ENCODE measurements at regions not wholly inside any gene's neighbourhood (a gene's known extent, or its start where the extent isn't known, plus 50 kb on each side); places are given as distances from the start of the nearest gene placed in this dataset.

- no peaks in the 10 kb centered on the region for H3K4me1 ChIP-seq (ENCODE audit: control insufficient read depth, extremely low read depth, insufficient read depth, low read length)
- no TSS peak for BruUV-seq (replicated peaks)
- ChIA-PET CTCF (no interaction called here), POLR2A (no interaction called here)
- intact Hi-C loops (cut with micrococcal nuclease): no loop called here
- no peak for DNase-seq (ENCODE audit: low read depth, low spot score)
- FAIRE-seq: no peak
- H3K4me2 ChIP-seq (ENCODE audit: insufficient read depth, low read length): no peak overlapping the region
- no peaks in the 10 kb centered on the region for H3K9me1 ChIP-seq (replicated peaks; ENCODE audit: control insufficient read depth, extremely low read depth, insufficient read depth, low read length)
- no peaks in the 10 kb centered on the region for H3K27me3 ChIP-seq (ENCODE audit: control insufficient read depth in 2 of 2, insufficient read depth in 2 of 2, low read length in 2 of 2)
- peaks cover 3% of the 10 kb centered on the region for H3K9me3 ChIP-seq (replicated peaks; ENCODE audit: control insufficient read depth, insufficient read depth, low read length)
- H2AFZ ChIP-seq (ENCODE audit: low read depth, low read length): no peak overlapping the region
- no peaks in the 10 kb centered on the region for H4K20me1 ChIP-seq (replicated peaks; ENCODE audit: control insufficient read depth, extremely low read depth, insufficient read depth, low read length)
- no peak overlapping the region for H3K4me3 ChIP-seq (replicated peaks in 1 of 3; ENCODE audit: insufficient read depth in 1 of 3, low read depth in 1 of 3, low read length in 3 of 3)
- TF ChIP-seq EZH2 (IDR thresholded peaks at IDR 0.05; ENCODE audit: borderline replicate concordance, low read depth, low read length, severe bottlenecking) (no peak), POLR2A (IDR thresholded peaks at IDR 0.05; ENCODE audit: low read depth, low read length) (no peak), POLR2AphosphoS5 (IDR thresholded peaks at IDR 0.05; ENCODE audit: insufficient read depth, low read depth, low read length) (no peak), GATA2 (IDR thresholded peaks at IDR 0.05; ENCODE audit: insufficient read depth, insufficient read length, low read depth, low read length) (no peak), MYC (IDR thresholded peaks at IDR 0.05; ENCODE audit: low read depth, low read length) (no peak), CTCF (IDR thresholded peaks at IDR 0.05; ENCODE audit: extremely low read depth in 1 of 2, insufficient read depth in 1 of 2, low read depth in 1 of 2, low read length in 2 of 2) (no peak), FOS (IDR thresholded peaks at IDR 0.05; ENCODE audit: borderline replicate concordance, insufficient read depth, low read length) (no peak), MAX (IDR thresholded peaks at IDR 0.05; ENCODE audit: insufficient read depth, insufficient read length) (no peak), JUN (IDR thresholded peaks at IDR 0.05; ENCODE audit: borderline replicate concordance, insufficient read depth, insufficient read length, low read depth) (no peak)
- no peak overlapping the region for H3K27ac ChIP-seq (ENCODE audit: insufficient read depth, low read depth, low read length)
- no peak overlapping the region for H3K9ac ChIP-seq (replicated peaks; ENCODE audit: extremely low read depth, insufficient read depth, low read length)
- H3K36me3 ChIP-seq (ENCODE audit: control insufficient read depth in 2 of 2, extremely low read depth in 1 of 2, insufficient read depth in 2 of 2, low read length in 2 of 2): no peaks in the 10 kb centered on the region
- no peaks in the 10 kb centered on the region for H3K79me2 ChIP-seq (ENCODE audit: control insufficient read depth, insufficient read depth, low read length)
- dilution Hi-C loops (cut with MboI; ENCODE audit: extremely low pct_ligation_motif_present, low sequenced_read_pairs): no loop called here
These were observed 1233.2 kb downstream of the OLFM4 start for GRCh38 chr13:54261856-54262255.
